ENCODE measurements at regions not wholly inside any gene's neighbourhood (a gene's known extent, or its start where the extent isn't known, plus 50 kb on each side); places are given as distances from the start of the nearest gene placed in this dataset.

DNA sequence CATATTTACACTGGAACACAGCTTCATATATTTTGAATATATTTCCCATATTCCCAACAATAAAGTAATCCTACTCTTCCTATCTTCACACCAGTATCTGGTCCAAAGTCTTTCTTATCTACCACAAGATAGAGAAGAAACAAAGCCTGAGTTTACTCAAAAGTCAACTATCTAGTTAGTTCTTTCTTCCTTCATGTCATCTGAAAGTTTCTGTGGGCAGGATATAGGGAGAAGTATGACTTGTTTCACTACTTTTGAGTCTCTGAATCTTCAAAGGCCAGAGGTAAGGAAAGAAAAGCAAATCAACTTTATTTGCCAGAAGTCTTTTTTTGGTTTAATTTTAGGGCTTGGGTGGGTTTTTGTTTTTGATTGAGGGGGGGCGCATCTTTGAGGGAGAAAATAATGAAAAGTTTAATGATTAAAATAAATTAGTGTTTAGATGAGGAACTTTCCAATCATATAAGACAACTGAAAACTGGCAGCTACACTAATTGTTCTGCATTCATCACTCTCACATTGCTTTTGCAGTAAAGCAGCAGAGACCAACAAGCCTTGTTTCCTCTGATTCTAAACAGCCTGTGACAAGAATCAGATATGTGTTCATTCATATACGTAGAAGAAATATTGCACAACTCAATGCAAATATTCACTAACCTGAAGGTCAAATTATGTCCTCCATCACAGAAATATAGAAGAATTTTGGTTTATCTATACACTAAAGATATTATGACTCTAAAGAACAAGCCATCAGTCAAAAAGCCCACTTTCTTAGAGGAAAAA, 421.4 kb downstream of the SHQ1 start:
- CTCF ChIA-PET: no interaction called here
- POLR2A ChIA-PET (ENCODE audit: low non-redundant PET): no interaction called here

DNA sequence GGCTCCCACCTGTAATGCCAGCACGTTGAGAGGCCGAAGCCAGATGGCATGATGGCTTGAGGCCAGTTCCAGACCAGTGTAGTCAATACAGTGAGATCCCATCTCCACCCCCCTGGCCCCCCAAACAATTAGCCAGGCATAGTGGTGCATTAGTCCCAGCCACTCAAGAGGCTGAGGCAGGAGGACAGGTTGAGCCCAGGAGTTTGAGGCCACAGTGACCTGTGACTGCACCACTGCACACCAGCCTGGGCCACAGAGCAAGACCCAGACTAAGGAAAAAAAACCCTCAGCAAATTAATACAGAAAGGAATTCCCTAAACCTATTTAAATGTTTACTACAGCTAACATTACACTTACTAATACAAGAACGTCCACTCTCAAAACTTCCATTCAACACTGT, 424.6 kb downstream of the SHQ1 start:
- CTCF ChIA-PET: no interaction called here
- POLR2A ChIA-PET (ENCODE audit: low non-redundant PET): no interaction called here
- TF ChIP-seq, protein P1, sequence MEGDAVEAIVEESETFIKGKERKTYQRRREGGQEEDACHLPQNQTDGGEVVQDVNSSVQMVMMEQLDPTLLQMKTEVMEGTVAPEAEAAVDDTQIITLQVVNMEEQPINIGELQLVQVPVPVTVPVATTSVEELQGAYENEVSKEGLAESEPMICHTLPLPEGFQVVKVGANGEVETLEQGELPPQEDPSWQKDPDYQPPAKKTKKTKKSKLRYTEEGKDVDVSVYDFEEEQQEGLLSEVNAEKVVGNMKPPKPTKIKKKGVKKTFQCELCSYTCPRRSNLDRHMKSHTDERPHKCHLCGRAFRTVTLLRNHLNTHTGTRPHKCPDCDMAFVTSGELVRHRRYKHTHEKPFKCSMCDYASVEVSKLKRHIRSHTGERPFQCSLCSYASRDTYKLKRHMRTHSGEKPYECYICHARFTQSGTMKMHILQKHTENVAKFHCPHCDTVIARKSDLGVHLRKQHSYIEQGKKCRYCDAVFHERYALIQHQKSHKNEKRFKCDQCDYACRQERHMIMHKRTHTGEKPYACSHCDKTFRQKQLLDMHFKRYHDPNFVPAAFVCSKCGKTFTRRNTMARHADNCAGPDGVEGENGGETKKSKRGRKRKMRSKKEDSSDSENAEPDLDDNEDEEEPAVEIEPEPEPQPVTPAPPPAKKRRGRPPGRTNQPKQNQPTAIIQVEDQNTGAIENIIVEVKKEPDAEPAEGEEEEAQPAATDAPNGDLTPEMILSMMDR (conservative IDR thresholded peaks at IDR 0.05; ENCODE audit: low read depth): no peak
- DNase-seq (ENCODE audit: low spot score): no peak
- no peak overlapping the region for H3K27ac ChIP-seq

More for the DNA sequence above, 421.4 kb downstream of the SHQ1 start:
- DNase-seq (ENCODE audit: low spot score): no peak
- H3K27ac ChIP-seq: no peak overlapping the region
- TF ChIP-seq, protein P1 (conservative IDR thresholded peaks at IDR 0.05; ENCODE audit: low read depth): no peak

DNA sequence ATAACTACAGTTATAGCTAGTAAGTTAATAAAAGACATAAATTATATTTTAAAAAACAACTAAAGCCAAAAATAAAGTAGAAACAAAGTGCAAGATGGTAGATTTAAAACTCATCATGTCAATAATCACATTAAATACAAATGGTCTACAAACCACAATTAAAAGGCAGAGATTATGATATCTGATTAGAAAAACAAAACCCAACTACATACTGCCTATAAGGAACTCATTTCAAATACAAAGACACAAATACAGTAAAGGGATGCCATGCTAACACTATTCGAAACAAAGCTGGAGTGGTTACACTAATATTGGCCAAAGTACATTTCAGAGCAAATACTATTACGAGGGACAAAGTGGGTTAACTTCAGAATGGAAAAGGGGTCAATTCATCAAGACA, 426.5 kb downstream of the SHQ1 start:
- TF ChIP-seq, protein P1 (conservative IDR thresholded peaks at IDR 0.05; ENCODE audit: low read depth): no peak
- ChIA-PET POLR2A (ENCODE audit: low non-redundant PET) (no interaction called here), CTCF (interaction anchor here (0.6 kb wide), 1 partner anchor 205 kb away, joined by 5 read pairs; no protein-coding TSS in a partner anchor)
- DNase-seq (ENCODE audit: low spot score): no peak
- H3K27ac ChIP-seq: no peak overlapping the region

DNA sequence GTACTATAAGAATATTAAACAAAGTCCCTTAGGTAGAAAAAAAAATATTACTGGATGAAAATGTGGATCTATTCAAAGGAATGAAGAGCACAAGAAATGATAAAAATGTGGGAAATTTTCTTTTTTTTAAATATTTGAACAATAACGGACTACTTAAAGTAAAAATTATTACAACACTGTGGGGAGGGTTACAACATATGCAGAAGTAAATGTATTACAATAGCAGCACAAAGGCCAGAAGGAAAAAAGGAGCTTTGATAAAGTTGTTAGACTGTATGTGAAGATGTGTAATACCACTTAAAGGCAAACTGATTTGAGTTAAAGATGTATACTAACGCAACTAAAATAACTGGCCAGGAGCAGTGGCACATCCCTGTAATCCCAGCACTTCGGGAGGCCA, 427.1 kb downstream of the SHQ1 start:
- no peak overlapping the region for H3K27ac ChIP-seq
- DNase-seq (ENCODE audit: low spot score): no peak
- ChIA-PET POLR2A (ENCODE audit: low non-redundant PET) (no interaction called here), CTCF (no interaction called here)
- TF ChIP-seq, protein P1 (conservative IDR thresholded peaks at IDR 0.05; ENCODE audit: low read depth): no peak

DNA sequence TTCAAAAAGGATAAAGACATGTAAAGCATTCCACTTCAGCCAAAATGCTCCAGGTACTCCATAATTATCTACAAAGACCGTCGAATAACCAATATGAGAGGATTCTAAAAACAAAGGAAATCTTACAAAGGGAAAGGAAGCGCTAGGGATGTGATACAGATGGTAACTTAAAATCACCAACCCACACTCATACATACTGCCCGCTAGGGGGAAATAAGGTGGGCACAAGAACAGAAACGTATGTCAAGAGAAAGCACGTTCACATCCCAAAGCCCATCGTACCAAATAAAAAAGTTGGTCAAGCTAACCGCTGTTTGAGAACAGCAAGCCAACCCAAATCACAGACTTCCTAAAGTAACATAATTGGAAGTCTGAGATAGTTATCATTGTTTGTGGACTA, 429.4 kb downstream of the SHQ1 start:
- ChIA-PET POLR2A (ENCODE audit: low non-redundant PET) (no interaction called here), CTCF (interaction anchor here (0.6 to 0.7 kb wide), 2 partner anchors 305 to 446 kb away, joined by 3 read pairs; no protein-coding TSS in a partner anchor)
- H3K27ac ChIP-seq: no peak overlapping the region
- TF ChIP-seq, protein P1 (conservative IDR thresholded peaks at IDR 0.05; ENCODE audit: low read depth): no peak
- no peak for DNase-seq (ENCODE audit: low spot score)

DNA sequence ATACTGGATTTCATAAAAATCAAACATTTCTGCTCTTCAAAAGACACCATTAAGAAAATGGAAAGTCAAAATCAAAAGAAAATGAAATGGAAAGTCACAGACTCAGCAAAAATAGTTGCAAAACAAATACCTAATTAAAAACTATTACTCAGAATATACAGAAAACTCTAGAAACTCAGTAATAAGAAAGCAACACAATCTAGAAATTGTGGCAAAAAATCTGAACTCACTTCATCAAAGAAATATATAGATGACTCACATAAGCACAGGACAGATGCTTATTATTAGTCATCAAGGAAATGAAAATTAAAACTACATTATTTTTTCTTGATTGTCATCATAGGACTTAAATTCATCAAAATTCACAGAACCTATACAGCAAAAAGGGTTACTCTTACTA, 430.0 kb downstream of the SHQ1 start:
- CTCF ChIA-PET: interaction anchor here (0.5 to 0.7 kb wide), 4 partner anchors 75 to 446 kb away, joined by 3 to 4 read pairs (median 3); no protein-coding TSS in a partner anchor
- POLR2A ChIA-PET (ENCODE audit: low non-redundant PET): no interaction called here
- H3K27ac ChIP-seq: no peak overlapping the region
- TF ChIP-seq, protein P1 (conservative IDR thresholded peaks at IDR 0.05; ENCODE audit: low read depth): no peak
- no peak for DNase-seq (ENCODE audit: low spot score)
